A673 (cell line): ENCODE measurements at regions not wholly inside any gene's neighbourhood (a gene's known extent, or its start where the extent isn't known, plus 50 kb on each side); places are given as distances from the start of the nearest gene placed in this dataset.

Source experiments
- BruUV-seq: library from RNA; stranded (reverse); fragments of 400-500 nt; replicated peaks from 2 replicates; lab custom pipeline; 2021; lab: Mats Ljungman, UMichigan
- CTCF ChIA-PET: fragments of 300-600 bp; sonication (Branson Sonifier 250); formaldehyde crosslinking; loops from one replicate; lab custom pipeline; 2022; ENCODE audit warnings: antibody characterized with exemption; lab: Charles Lee
- POLR2A ChIA-PET: fragments of 300-600 bp; sonication (Branson Sonifier 250); formaldehyde crosslinking; loops from one replicate; lab custom pipeline; 2022; ENCODE audit warnings: antibody characterized with exemption; ENCODE audit not compliant: low non-redundant PET; lab: Charles Lee
- DNase-seq: peaks from one replicate; pipeline ENCODE4 v3.0.0-alpha.2; 2015; ENCODE audit warnings: low spot score
- H3K27ac ChIP-seq: fragments of 200-600 bp; sonication (generic); 2 replicates; pipeline ENCODE4 v1.5.1; 2016; ENCODE audit warnings: mixed run types, low read depth, mild to moderate bottlenecking, mixed read lengths, antibody characterized with exemption, low read length; ENCODE audit not compliant: poor library complexity, severe bottlenecking
- H3K27me3 ChIP-seq: fragments of 200-600 bp; sonication (generic); replicated peaks from 2 replicates; pipeline ENCODE4 v1.6.1; 2017; ENCODE audit warnings: mixed run types, low read depth, mild to moderate bottlenecking, mixed read lengths, antibody characterized with exemption, low read length; ENCODE audit not compliant: insufficient read depth, poor library complexity
- H3K36me3 ChIP-seq: fragments of 200-600 bp; sonication (generic); 2 replicates; pipeline ENCODE4 v1.6.1; 2016; ENCODE audit warnings: mixed run types, mild to moderate bottlenecking, mixed read lengths, antibody characterized with exemption, low read length; ENCODE audit not compliant: insufficient read depth, poor library complexity, severe bottlenecking
- H3K4me1 ChIP-seq: fragments of 200-600 bp; sonication (generic); 2 replicates; pipeline ENCODE4 v1.6.1; 2017; ENCODE audit warnings: mixed run types, mild to moderate bottlenecking, mixed read lengths, antibody characterized with exemption, low read length; ENCODE audit not compliant: insufficient read depth, poor library complexity, severe bottlenecking
- H3K4me3 ChIP-seq: fragments of 200-600 bp; sonication (generic); 2 replicates; pipeline ENCODE4 v1.5.1; 2016; ENCODE audit warnings: low read depth, mixed run types, mild to moderate bottlenecking, mixed read lengths, low read length; ENCODE audit not compliant: poor library complexity, severe bottlenecking
- H3K9me3 ChIP-seq: fragments of 200-600 bp; sonication (generic); 2 replicates; pipeline ENCODE4 v1.6.1; 2016; ENCODE audit warnings: mixed run types, low read depth, mild to moderate bottlenecking, mixed read lengths, antibody characterized with exemption, low read length; ENCODE audit not compliant: poor library complexity, severe bottlenecking
- CTCF ChIP-seq: fragments of 300-800, 200-600 bp; sonication (generic); conservative IDR thresholded peaks from 2 replicates; pipeline ENCODE4 v1.5.1; 2017; ENCODE audit warnings: low read depth, mild to moderate bottlenecking, antibody characterized with exemption, low read length, moderate library complexity, mixed read lengths
- EZH2 ChIP-seq: fragments of 200-600 bp; sonication (generic); IDR thresholded peaks from 2 replicates; pipeline ENCODE4 v1.6.1; 2017; ENCODE audit warnings: borderline replicate concordance, low read depth, mild to moderate bottlenecking, mixed read lengths, antibody characterized with exemption, low read length; ENCODE audit not compliant: poor library complexity, severe bottlenecking
- intact Hi-C: fragments of 100-400 bp; cut with micrococcal nuclease; formaldehyde crosslinking; loops from one replicate; pipeline ENCODE4 v1.10.0; 2022; ENCODE audit not compliant: unreplicated experiment

GRCh38 chr12:78645956-78646355 is 218.6 kb upstream of the SYT1 start:
- DNase-seq = peak; percentile 19
- no peak overlapping the region for H3K4me3 ChIP-seq
- ChIA-PET CTCF (no interaction called here), POLR2A (no interaction called here)
- peaks cover 15% of the 10 kb centered on the region for H3K4me1 ChIP-seq
- intact Hi-C loops = no loop called here
- no peaks in the 10 kb centered on the region for H3K27me3 ChIP-seq
- TF ChIP-seq CTCF = no peak
- no peak for TF ChIP-seq EZH2
- no peaks in the 10 kb centered on the region for H3K9me3 ChIP-seq
- no peaks in the 10 kb centered on the region for H3K36me3 ChIP-seq
- H3K27ac ChIP-seq = no peak overlapping the region
- no TSS peak for BruUV-seq

GRCh38 chr12:78651755-78652154 is 212.8 kb upstream of the SYT1 start:
- ChIA-PET CTCF (no interaction called here), POLR2A (no interaction called here)
- H3K4me1 ChIP-seq = no peaks in the 10 kb centered on the region
- no peak overlapping the region for H3K4me3 ChIP-seq
- no peaks in the 10 kb centered on the region for H3K36me3 ChIP-seq
- BruUV-seq = no TSS peak
- TF ChIP-seq EZH2 = no peak
- no peak for TF ChIP-seq CTCF
- no peak overlapping the region for H3K27ac ChIP-seq
- no peaks in the 10 kb centered on the region for H3K9me3 ChIP-seq
- DNase-seq = no peak
- no peaks in the 10 kb centered on the region for H3K27me3 ChIP-seq
- intact Hi-C loops = no loop called here

GRCh38 chr12:78666584-78666983 is 198.0 kb upstream of the SYT1 start:
- Histone ChIP-seq H3K4me1 (peaks cover 6% of the 10 kb centered on the region), H3K27me3 (no peaks in the 10 kb centered on the region), H3K4me3 (no peak overlapping the region), H3K27ac (no peak overlapping the region), H3K9me3 (no peaks in the 10 kb centered on the region), H3K36me3 (no peaks in the 10 kb centered on the region)
- DNase-seq = no peak
- ChIA-PET CTCF (no interaction called here), POLR2A (no interaction called here)
- intact Hi-C loops = no loop called here
- BruUV-seq = no TSS peak
- no peak for TF ChIP-seq CTCF
- no peak for TF ChIP-seq EZH2
